Neural progenitor cell (in vitro differentiated cells): ENCODE measurements at regions not wholly inside any gene's neighbourhood (a gene's known extent, or its start where the extent isn't known, plus 50 kb on each side); places are given as distances from the start of the nearest gene placed in this dataset.

Source experiments
- DNase-seq: peaks from one replicate; pipeline ENCODE4 v3.0.0-alpha.2; 2016; ENCODE audit warnings: low spot score
- H2AFZ ChIP-seq: fragments of 200-600 bp; sonication (generic); replicated peaks from 2 replicates; pipeline ENCODE4 v1.6.1; 2016; ENCODE audit warnings: antibody characterized with exemption
- H3F3A ChIP-seq: fragments of 200-600 bp; sonication (generic); 2 replicates; pipeline ENCODE4 v1.6.1; 2016; ENCODE audit warnings: antibody characterized with exemption, low read depth
- H3K27ac ChIP-seq: fragments of 200-600 bp; sonication (generic); 2 replicates; pipeline ENCODE4 v1.5.1; 2016; ENCODE audit warnings: mild to moderate bottlenecking
- H3K27me3 ChIP-seq: fragments of 200-600 bp; sonication (generic); 2 replicates; pipeline ENCODE4 v1.6.1; 2016; ENCODE audit warnings: mild to moderate bottlenecking, moderate library complexity
- H3K36me3 ChIP-seq: fragments of 200-600 bp; sonication (generic); 2 replicates; pipeline ENCODE4 v1.5.1; 2016
- H3K4me1 ChIP-seq: fragments of 200-600 bp; sonication (generic); 2 replicates; pipeline ENCODE4 v1.6.1; 2016; ENCODE audit warnings: mixed run types
- H3K4me2 ChIP-seq: fragments of 200-600 bp; sonication (generic); 2 replicates; pipeline ENCODE4 v1.6.1; 2016
- H3K4me3 ChIP-seq: fragments of 200-600 bp; sonication (generic); 2 replicates; pipeline ENCODE4 v1.5.1; 2016
- H3K79me2 ChIP-seq: fragments of 200-600 bp; sonication (generic); 2 replicates; pipeline ENCODE4 v1.6.1; 2016; ENCODE audit warnings: low read depth
- H3K9ac ChIP-seq: fragments of 200-600 bp; sonication (generic); 2 replicates; pipeline ENCODE4 v1.6.1; 2016
- H3K9me3 ChIP-seq: fragments of 200-600 bp; sonication (generic); 2 replicates; pipeline ENCODE4 v1.5.1; 2016; ENCODE audit warnings: low read depth
- H4K20me1 ChIP-seq: fragments of 200-600 bp; sonication (generic); 2 replicates; pipeline ENCODE4 v1.6.1; 2016; ENCODE audit warnings: low read depth
- H3K27ac Mint-ChIP-seq: 3 replicates; pipeline ENCODE4 v1.8.0; 2021; ENCODE audit warnings: mixed read lengths
- H3K27me3 Mint-ChIP-seq: 2 replicates; pipeline ENCODE4 v1.8.0; 2022; ENCODE audit warnings: low read depth, mild to moderate bottlenecking, inconsistent platforms, moderate library complexity, mixed read lengths; ENCODE audit not compliant: insufficient read depth
- H3K36me3 Mint-ChIP-seq: 3 replicates; pipeline ENCODE4 v1.8.0; 2021; ENCODE audit warnings: mixed read lengths
- H3K4me1 Mint-ChIP-seq: 3 replicates; pipeline ENCODE4 v1.8.0; 2021; ENCODE audit warnings: mixed read lengths
- H3K4me3 Mint-ChIP-seq: 3 replicates; pipeline ENCODE4 v1.8.0; 2021; ENCODE audit warnings: mild to moderate bottlenecking, moderate library complexity, mixed read lengths
- H3K9me3 Mint-ChIP-seq: 3 replicates; pipeline ENCODE4 v1.8.0; 2020; ENCODE audit warnings: mixed read lengths
- EZH2 ChIP-seq: fragments of 200-600 bp; sonication (generic); IDR thresholded peaks from 2 replicates; pipeline ENCODE4 v1.6.1; 2017; ENCODE audit warnings: antibody characterized with exemption, mild to moderate bottlenecking, moderate library complexity
- EZH2phosphoT487 ChIP-seq: fragments of 200-600 bp; sonication (generic); IDR thresholded peaks from 2 replicates; pipeline ENCODE4 v1.6.1; 2017; ENCODE audit warnings: antibody characterized with exemption
- TF ChIP-seq, protein P1 (sequence below): fragments of 200-600 bp; sonication (generic); IDR thresholded peaks from 2 replicates; pipeline ENCODE4 v1.5.1; 2017; ENCODE audit warnings: antibody characterized with exemption, mild to moderate bottlenecking

DNA sequence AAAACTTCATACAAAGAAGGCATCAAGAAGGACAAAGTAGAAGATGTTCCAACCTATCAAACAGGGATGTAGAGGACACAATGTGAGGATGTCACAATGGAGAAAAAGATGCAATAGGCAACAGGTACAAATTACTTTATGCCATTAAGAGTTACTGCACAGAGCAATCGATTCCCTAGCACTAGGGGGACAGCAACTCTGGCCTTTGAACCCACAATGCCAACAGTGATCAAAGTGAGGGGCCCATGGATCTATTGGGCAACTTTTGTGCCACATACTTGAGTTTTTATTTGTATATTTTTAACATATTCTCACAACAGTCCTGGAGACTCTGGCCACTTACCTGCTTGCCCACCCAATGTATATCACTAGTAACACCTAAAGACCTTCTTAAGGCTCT is 220.2 kb downstream of the HNMT start:
- Mint-ChIP-seq H3K9me3 (no peaks in the 10 kb centered on the region), H3K4me3 (no peak overlapping the region), H3K4me1 (peaks cover 7% of the 10 kb centered on the region), H3K27me3 (peaks cover 4% of the 10 kb centered on the region), H3K36me3 (no peaks in the 10 kb centered on the region), H3K27ac (no peak overlapping the region)
- H3K27ac ChIP-seq = no peak overlapping the region
- H3K4me2 ChIP-seq = no peak overlapping the region
- peaks cover 12% of the 10 kb centered on the region for H3F3A ChIP-seq
- H3K27me3 ChIP-seq = no peaks in the 10 kb centered on the region
- DNase-seq = no peak
- TF ChIP-seq EZH2 = no peak
- TF ChIP-seq EZH2phosphoT487 = no peak
- TF ChIP-seq, protein P1, sequence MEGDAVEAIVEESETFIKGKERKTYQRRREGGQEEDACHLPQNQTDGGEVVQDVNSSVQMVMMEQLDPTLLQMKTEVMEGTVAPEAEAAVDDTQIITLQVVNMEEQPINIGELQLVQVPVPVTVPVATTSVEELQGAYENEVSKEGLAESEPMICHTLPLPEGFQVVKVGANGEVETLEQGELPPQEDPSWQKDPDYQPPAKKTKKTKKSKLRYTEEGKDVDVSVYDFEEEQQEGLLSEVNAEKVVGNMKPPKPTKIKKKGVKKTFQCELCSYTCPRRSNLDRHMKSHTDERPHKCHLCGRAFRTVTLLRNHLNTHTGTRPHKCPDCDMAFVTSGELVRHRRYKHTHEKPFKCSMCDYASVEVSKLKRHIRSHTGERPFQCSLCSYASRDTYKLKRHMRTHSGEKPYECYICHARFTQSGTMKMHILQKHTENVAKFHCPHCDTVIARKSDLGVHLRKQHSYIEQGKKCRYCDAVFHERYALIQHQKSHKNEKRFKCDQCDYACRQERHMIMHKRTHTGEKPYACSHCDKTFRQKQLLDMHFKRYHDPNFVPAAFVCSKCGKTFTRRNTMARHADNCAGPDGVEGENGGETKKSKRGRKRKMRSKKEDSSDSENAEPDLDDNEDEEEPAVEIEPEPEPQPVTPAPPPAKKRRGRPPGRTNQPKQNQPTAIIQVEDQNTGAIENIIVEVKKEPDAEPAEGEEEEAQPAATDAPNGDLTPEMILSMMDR = no peak
- H3K4me3 ChIP-seq = no peak overlapping the region
- no peaks in the 10 kb centered on the region for H3K36me3 ChIP-seq
- peaks cover 23% of the 10 kb centered on the region for H3K4me1 ChIP-seq
- no peak overlapping the region for H2AFZ ChIP-seq
- H4K20me1 ChIP-seq = no peaks in the 10 kb centered on the region
- no peaks in the 10 kb centered on the region for H3K79me2 ChIP-seq
- H3K9me3 ChIP-seq = no peaks in the 10 kb centered on the region
- no peak overlapping the region for H3K9ac ChIP-seq

DNA sequence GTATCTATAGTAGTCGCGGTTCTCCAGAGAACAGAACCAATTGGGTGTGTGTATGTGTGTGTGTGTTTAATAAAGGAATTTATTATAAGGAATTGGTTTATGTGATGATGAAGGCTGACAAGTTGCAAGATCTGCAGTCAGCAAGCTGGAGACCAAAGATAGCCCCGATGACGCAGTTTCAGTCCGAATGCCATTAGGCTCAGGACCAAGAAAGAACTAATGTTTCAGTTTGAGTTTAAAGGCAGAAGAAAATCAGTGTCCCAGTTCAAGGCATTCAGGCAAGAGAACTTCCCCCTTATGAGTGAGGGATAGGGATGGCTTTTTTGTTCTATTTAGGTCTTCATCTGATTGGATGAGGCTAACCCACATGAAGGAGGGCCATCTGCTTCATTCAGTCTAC is 221.6 kb downstream of the HNMT start:
- H3K4me3 Mint-ChIP-seq = no peak overlapping the region
- peaks cover 12% of the 10 kb centered on the region for H3F3A ChIP-seq
- H4K20me1 ChIP-seq = no peaks in the 10 kb centered on the region
- H3K36me3 Mint-ChIP-seq = no peaks in the 10 kb centered on the region
- H3K36me3 ChIP-seq = no peaks in the 10 kb centered on the region
- H2AFZ ChIP-seq = no peak overlapping the region
- H3K4me3 ChIP-seq = no peak overlapping the region
- TF ChIP-seq, protein P1 = no peak
- no peak for TF ChIP-seq EZH2phosphoT487
- TF ChIP-seq EZH2 = no peak
- no peak overlapping the region for H3K27ac ChIP-seq
- no peak overlapping the region for H3K27ac Mint-ChIP-seq
- no peaks in the 10 kb centered on the region for H3K9me3 ChIP-seq
- peaks cover 7% of the 10 kb centered on the region for H3K4me1 Mint-ChIP-seq
- H3K9ac ChIP-seq = no peak overlapping the region
- H3K27me3 Mint-ChIP-seq = peaks cover 4% of the 10 kb centered on the region
- no peak for DNase-seq
- H3K4me1 ChIP-seq = peaks cover 23% of the 10 kb centered on the region
- no peaks in the 10 kb centered on the region for H3K79me2 ChIP-seq
- no peak overlapping the region for H3K4me2 ChIP-seq
- H3K27me3 ChIP-seq = no peaks in the 10 kb centered on the region
- H3K9me3 Mint-ChIP-seq = no peaks in the 10 kb centered on the region

DNA sequence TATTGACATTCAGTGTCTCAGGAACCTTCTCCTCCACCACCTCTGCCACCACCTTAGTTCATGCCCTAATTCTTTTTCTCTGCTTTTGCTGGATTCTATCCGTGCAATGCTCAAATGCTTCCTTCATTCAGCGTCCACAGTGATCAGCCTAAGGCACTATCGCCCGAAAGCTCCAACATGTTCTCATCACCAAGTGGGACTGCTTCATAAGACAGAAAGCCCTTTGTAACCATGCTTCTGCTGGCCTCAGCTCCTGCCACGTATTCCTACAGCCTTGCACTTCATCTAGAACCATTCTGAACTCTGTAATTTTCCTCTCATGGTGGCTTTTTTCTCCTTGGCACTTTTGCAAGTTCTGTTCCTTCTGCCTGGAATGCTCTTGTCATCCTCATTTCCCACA is 222.9 kb downstream of the HNMT start:
- Histone ChIP-seq H4K20me1 (no peaks in the 10 kb centered on the region), H3K27ac (no peak overlapping the region), H3K9ac (no peak overlapping the region), H3K79me2 (no peaks in the 10 kb centered on the region), H2AFZ (no peak overlapping the region), H3K4me3 (no peak overlapping the region), H3F3A (peaks cover 12% of the 10 kb centered on the region), H3K4me2 (no peak overlapping the region), H3K9me3 (no peaks in the 10 kb centered on the region), H3K36me3 (no peaks in the 10 kb centered on the region), H3K27me3 (no peaks in the 10 kb centered on the region), H3K4me1 (peaks cover 21% of the 10 kb centered on the region)
- Mint-ChIP-seq H3K27ac (no peak overlapping the region), H3K4me1 (peaks cover 7% of the 10 kb centered on the region), H3K4me3 (no peak overlapping the region), H3K36me3 (no peaks in the 10 kb centered on the region), H3K9me3 (no peaks in the 10 kb centered on the region), H3K27me3 (peaks cover 4% of the 10 kb centered on the region)
- no peak for DNase-seq
- TF ChIP-seq EZH2 = no peak

DNA sequence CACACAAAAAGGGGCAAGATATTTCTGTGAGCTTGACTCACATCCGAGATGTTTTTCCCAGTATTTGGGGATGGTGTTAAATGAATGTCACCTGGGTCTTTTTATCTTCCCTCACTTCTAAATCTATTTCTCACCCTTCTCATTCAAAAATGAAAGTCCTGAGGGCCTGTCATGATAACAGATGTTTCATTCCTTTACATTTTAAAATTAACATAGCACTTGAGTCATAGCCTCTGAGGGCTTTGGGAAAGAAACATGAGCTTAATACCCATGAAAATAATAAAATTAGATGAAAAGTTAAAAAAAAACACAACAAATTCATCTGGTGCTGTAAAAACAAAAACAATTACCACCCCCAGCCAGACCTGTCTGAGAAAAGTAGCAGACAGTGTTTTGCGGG is 226.7 kb downstream of the HNMT start:
- Histone ChIP-seq H3K9me3 (no peaks in the 10 kb centered on the region), H3K36me3 (no peaks in the 10 kb centered on the region), H4K20me1 (no peaks in the 10 kb centered on the region), H3K27me3 (no peaks in the 10 kb centered on the region), H3K79me2 (no peaks in the 10 kb centered on the region), H3K27ac (no peak overlapping the region), H3K4me1 (peaks cover 4% of the 10 kb centered on the region), H3K4me3 (no peak overlapping the region), H3K4me2 (no peak overlapping the region), H2AFZ (no peak overlapping the region), H3F3A (no peaks in the 10 kb centered on the region), H3K9ac (no peak overlapping the region)
- Mint-ChIP-seq H3K9me3 (no peaks in the 10 kb centered on the region), H3K36me3 (no peaks in the 10 kb centered on the region), H3K4me3 (no peak overlapping the region), H3K4me1 (no peaks in the 10 kb centered on the region), H3K27me3 (peaks cover 6% of the 10 kb centered on the region), H3K27ac (no peak overlapping the region)
- TF ChIP-seq EZH2phosphoT487 (no peak), EZH2 (no peak)
- TF ChIP-seq, protein P1 = no peak
- DNase-seq = no peak
